ENCODE measurements at regions not wholly inside any gene's neighbourhood (a gene's known extent, or its start where the extent isn't known, plus 50 kb on each side); places are given as distances from the start of the nearest gene placed in this dataset.

- TF ChIP-seq CTCF (IDR thresholded peaks at IDR 0.05) = no peak
- Histone ChIP-seq H3K36me3 (no peaks in the 10 kb centered on the region), H3K27ac (no peak overlapping the region), H3K4me1 (no peaks in the 10 kb centered on the region), H3K4me3 (no peak overlapping the region), H3K9me3 (peaks cover 0 to 2% of the 10 kb centered on the region in 2 donors), H3K27me3 (no peaks in the 10 kb centered on the region)
- intact Hi-C loops (cut with DNase I) = no loop called here
- DNase-seq (no peak), ATAC-seq (no peak)
Observed at GRCh38 chr15:94777037-94777436, 545.7 kb downstream of the MCTP2 start.

GRCh38 chr15:94778840-94779239 lies 547.5 kb downstream of the MCTP2 start:
- Histone ChIP-seq H3K9me3 (peaks cover 0 to 5% of the 10 kb centered on the region in 2 donors), H3K27ac (no peak overlapping the region), H3K36me3 (no peaks in the 10 kb centered on the region), H3K4me3 (no peak overlapping the region), H3K4me1 (no peaks in the 10 kb centered on the region), H3K27me3 (no peaks in the 10 kb centered on the region)
- no peak for DNase-seq
- no peak for TF ChIP-seq CTCF (IDR thresholded peaks at IDR 0.05)
- intact Hi-C loops (cut with DNase I) = no loop called here
- no peak for ATAC-seq

GRCh38 chr15:94780166-94780565 lies 548.8 kb downstream of the MCTP2 start:
- no peaks in the 10 kb centered on the region for H3K27me3 ChIP-seq
- no peak overlapping the region for H3K27ac ChIP-seq
- H3K9me3 ChIP-seq = peaks cover 0 to 5% of the 10 kb centered on the region in 2 donors
- DNase-seq (no peak), ATAC-seq (no peak)
- TF ChIP-seq CTCF (IDR thresholded peaks at IDR 0.05) = no peak
- no peak overlapping the region for H3K4me3 ChIP-seq
- intact Hi-C loops (cut with DNase I) = no loop called here
- H3K4me1 ChIP-seq = no peaks in the 10 kb centered on the region
- no peaks in the 10 kb centered on the region for H3K36me3 ChIP-seq

GRCh38 chr15:94785091-94785490 lies 553.7 kb downstream of the MCTP2 start:
- ATAC-seq = no peak
- Histone ChIP-seq H3K9me3 (peaks cover 0 to 5% of the 10 kb centered on the region in 2 donors), H3K4me1 (no peaks in the 10 kb centered on the region), H3K27ac (no peak overlapping the region), H3K36me3 (no peaks in the 10 kb centered on the region), H3K27me3 (no peaks in the 10 kb centered on the region), H3K4me3 (no peak overlapping the region)
- intact Hi-C loops (cut with DNase I) = no loop called here
- no peak for DNase-seq
- TF ChIP-seq CTCF (IDR thresholded peaks at IDR 0.05) = no peak

- DNase-seq = no peak
- no peak for ATAC-seq
- Histone ChIP-seq H3K27me3 (no peaks in the 10 kb centered on the region), H3K4me1 (no peaks in the 10 kb centered on the region), H3K27ac (no peak overlapping the region), H3K36me3 (no peaks in the 10 kb centered on the region), H3K4me3 (no peak overlapping the region), H3K9me3 (no peaks in the 10 kb centered on the region)
- intact Hi-C loops (cut with DNase I) = no loop called here
- no peak for TF ChIP-seq CTCF (IDR thresholded peaks at IDR 0.05)
Observed at GRCh38 chr15:94791008-94791407, 559.6 kb downstream of the MCTP2 start.
